ENCODE measurements at regions not wholly inside any gene's neighbourhood (a gene's known extent, or its start where the extent isn't known, plus 50 kb on each side); places are given as distances from the start of the nearest gene placed in this dataset.

GRCh38 chr3:194987571-194988494, 283.1 kb downstream of the XXYLT1 start:
- TF ChIP-seq CTCF (conservative IDR thresholded peaks at IDR 0.05; ENCODE audit: low read length) (no peak), EZH2phosphoT487 (IDR thresholded peaks at IDR 0.05; ENCODE audit: borderline replicate concordance) (no peak)

Measured in Loucy (cell line).